GM18520 (cell line): ENCODE measurements at regions not wholly inside any gene's neighbourhood (a gene's known extent, or its start where the extent isn't known, plus 50 kb on each side); places are given as distances from the start of the nearest gene placed in this dataset.

Experiments
- ATAC-seq: cut with Tn5 transposase; IDR thresholded peaks from one replicate; pipeline ENCODE4 v1.9.1; 2021; ENCODE audit not compliant: unreplicated experiment

DNA sequence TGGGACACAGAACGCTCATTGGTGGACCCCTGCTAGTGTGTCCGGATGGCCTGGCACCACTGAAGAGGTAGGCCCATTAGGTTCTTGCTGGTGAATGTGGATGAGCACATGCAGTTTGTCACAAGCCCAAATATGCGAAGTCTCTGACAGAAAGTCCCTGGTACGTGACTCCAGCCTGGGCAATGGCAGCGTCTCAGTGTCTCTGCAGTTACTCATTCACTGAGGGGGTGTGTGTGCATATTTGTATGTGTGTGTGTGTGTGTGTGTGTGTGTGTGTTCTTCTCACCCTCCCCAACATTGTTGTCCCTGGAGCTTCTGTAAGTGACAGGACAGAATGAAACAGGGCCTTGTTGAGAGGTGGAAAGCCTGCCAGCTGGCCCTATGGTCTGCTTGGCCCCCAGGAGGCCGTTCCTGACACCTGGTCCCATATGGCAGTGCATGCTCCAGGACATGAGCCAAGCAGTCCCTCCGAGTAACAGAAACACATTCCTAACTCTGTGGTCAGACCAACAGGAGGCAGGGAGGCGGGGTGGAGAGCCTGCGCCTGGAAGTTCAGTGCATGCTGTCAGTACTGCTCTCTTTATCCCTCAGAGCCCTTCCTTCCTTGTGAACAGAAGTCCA is 169.9 kb downstream of the SLC28A3 start:
- ATAC-seq: no peak

DNA sequence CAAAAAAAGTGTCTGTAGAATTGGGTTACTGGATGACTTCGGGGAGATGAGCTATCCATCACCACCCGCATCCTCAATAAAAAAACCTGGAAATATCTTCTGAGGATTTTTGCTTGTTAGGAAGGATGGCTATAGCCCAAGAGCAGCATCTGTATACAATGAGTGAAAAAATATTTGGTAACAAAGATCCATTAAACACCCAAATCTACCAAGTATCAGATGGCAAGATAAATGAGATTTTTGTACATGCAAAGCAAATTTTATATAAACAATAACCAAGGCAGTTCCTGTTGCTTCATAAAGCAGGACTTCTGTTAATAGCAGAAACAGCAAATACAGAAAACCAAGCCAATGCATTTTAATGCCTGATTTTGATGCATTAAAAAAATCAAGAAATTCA is 166.6 kb downstream of the SLC28A3 start:
- ATAC-seq: no peak

DNA sequence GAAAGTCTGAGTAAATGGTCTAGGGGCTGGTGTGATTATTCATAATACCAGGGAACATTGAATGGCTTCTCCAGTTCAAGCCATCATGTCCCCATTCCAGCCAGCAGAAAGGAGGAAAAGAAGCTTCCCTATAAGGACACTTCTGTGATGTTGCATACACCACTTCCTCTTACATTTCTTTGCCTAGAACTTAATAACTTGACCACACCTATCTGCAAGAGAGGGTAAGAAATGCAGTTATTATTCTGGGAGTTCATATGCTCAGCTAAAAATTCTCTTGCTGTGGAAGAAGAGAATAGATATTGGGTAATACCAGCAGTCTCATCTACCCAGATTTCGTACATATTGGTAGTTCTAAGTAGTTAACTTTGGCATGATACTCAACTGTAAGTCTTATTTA is 166.1 kb downstream of the SLC28A3 start:
- no peak for ATAC-seq

DNA sequence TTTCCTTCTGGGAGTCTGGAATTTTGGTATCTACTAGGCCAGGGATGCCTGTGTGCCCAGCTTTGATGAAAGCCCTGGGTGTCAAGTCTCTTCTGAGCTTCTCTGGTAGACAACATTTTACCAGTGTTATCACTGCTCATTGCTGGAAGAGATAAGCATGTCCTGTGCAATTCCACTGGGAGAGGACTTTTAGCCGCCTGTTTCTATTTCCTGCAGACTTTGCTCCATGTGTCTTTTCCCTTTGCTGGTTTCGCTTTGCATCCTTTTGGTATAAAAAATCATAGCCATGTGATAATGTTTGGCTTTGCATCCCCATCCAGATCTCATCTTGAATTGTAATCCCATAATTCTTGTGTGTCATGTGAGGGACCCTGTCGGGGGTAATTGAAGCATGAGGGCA is 163.2 kb downstream of the SLC28A3 start:
- ATAC-seq: no peak

DNA sequence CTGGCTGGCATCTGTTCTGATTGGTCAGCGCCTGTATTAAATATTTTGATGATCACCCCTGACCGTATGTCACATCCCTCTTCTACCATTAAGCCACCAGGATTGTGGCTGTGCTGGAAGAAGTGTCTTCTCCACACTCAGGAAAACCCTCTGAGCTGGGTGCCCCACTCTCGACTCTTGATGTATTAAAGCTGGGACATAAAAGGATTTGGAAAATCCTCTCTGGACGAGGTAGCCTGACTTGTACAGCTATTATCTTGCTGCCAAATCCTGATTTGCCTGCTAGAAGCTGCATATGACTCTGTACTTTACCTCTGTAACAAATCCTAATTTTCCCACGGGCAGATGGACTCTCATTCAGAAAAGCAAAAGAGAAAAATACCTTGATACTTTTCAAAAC is 161.0 kb downstream of the SLC28A3 start:
- no peak for ATAC-seq

DNA sequence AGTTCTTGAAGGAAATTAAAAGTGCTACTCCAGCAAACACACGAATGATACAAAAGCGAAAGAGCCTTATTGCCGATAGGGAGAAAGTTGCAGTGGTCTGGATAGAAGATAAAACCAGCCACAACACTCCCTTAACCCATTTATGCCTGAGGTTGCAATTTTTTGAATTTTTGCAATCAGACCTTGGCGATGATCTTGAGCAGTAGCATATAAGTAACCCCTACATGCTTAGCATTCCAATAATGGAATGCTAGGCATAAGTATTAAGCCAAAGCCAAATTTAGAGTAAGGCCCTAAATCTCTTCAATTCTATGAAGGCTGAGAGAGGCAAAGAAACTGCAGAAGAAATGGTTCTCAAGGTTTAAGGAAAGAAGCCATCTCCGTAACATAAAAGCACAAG is 153.5 kb downstream of the SLC28A3 start:
- no peak for ATAC-seq

DNA sequence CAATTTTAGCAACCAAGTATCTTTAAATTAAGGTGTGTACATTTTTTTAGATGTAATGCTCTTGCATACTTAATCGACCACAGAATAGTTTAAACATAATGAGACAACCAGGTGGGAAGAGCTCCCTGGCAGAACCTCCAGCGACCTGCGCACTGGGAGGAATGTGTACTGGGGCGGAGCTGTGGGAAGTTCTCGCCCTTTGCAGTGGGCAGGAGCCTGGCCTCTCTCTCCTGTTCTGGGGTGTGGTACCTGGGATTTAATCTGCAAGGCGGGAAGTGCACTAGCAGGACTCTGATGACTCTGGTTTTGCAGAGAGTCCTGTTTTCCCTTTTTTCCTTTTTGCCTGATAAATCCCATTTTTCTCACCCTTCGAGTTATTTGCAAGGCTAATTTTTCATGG is 150.7 kb downstream of the SLC28A3 start:
- ATAC-seq: no peak

DNA sequence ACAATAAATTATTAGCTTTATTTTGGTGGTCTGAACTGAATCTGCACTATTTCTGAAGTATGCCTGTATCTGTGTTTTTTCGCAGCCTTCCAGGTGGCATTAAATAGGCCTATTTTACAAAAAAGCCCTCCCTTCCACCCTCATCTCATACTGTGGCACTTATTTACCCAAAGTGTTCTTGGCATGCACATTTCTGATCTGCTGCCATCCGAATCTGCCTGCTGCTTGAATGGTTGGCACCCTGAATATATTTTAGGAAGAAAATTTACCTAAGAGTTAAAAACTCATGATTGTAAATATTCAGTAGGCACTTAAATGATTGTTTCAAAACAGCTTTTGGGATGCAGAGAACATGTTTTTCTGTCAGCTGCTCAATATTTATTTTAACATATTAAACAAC is 150.1 kb downstream of the SLC28A3 start:
- no peak for ATAC-seq

DNA sequence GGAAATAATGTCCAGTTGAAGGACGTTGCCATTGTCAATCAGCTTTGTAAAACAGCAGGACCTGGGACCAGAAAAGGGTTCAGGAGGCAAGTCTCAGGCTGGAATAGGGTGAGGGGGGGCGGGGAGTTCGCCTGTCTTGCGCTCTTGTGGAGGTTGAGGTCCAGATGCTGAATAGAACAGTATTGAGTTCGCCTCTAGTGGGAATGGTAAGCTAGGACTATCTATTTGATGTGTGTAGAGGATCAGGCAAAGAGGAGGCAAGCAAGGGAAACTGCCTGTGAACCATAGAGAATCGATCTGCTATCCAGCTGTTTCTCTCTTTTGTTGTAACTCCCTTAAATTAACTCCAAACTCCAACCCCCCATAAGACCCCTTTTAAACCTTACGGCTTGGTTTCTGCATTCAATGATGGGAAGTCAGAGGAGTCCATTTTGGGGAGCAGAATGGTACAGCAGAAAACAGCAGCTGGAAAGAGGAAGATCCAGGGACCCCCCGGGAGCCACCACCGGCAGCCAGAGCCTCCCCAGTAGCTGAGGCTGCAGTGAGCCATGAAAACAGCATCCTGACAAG is 133.7 kb downstream of the SLC28A3 start:
- no peak for ATAC-seq

DNA sequence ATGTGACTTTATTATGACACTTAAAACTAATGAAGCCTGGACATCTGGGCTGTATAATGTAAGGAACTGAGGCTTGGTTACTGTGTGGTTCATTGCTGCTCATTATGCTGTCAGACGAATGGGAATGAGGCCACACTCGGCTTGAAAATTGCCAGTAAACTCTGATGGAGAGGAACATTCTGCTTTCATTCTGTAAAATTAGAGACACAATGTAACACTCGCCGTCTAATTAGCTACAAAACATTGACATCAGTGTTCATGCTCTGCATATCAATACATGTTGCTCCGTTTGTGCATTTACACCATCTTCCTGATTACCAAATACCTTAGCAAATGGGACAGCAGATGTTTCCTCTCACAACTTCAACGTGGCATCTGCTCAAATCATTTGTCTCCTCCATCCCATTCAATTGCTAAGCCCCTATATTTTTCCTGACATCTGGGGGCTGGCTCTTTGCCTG is 133.0 kb downstream of the SLC28A3 start:
- ATAC-seq: no peak

DNA sequence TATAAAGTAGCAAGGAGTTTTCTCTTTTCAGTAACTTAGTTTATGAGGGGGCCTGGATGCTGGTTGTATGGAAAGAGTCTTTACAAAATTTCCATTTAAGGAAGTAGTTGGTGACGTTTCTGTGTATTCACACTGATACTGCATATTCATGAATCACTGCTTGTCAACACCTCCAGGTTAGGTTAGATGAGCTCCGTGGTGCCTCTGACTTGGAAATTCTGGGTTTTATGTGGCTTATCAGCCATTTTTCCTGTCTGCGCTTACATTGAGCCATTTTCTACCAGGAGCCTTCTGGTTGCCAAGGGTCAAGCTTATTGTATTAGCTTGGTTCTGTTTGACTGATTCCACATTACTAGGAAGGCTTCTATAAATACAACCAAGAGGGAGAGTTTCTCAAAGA is 128.3 kb downstream of the SLC28A3 start:
- ATAC-seq: no peak

DNA sequence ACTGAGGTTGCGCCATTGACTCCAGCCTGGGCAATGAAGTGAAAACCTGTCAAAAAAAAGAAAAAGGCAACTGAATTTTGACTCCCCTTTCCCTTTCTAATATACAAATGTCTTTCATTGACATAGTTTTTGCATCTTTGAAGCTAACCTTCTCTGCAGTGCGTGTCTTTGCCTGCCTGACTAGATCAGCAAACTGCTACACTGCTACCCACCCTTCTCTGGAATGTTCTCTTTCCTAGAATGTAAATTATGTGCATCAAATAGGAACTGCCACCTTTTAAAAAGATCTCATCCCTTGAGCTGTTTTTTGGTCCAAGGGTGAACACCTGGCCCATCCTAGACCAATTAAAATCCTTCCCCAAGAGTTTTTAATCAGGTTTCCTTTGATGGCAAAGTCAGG is 127.6 kb downstream of the SLC28A3 start:
- no peak for ATAC-seq

DNA sequence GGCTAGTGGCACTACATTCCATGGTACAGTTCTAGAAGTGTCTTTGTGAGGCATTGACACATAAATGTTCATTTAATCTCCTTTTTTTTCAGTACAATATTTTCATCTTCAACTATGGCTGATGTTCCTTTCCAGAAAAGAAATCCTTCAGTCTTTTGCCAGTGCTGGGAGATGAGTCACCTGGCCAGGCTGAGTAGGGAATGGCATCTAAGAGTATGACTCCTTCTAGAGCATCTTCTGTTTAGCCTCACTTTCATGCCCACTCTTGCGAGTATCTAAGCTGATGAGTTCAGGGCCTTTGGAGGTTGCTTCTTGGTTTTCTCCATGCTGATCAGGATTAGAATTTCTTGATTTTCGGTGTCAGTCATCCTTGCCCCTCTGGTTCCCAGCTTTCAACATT is 124.4 kb downstream of the SLC28A3 start:
- no peak for ATAC-seq

DNA sequence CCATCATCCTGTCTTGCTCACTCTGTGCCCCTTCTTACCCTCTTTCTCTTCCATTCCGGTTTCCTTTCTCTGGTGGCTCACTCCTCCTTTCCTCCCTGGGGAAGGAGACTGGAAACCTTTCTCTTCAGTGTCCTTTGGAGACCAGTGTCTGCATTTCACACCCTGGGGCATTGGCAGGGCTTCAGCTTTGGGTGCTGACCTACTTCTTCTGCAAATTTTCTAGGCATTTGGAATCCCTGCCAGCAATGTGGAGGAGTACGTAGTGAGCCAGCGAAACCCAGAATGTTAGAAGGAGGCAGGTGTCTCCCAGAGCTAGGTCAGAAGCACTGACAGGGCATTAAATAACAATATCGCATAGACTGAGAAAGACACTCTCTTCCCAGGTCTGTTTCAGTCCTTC is 122.2 kb downstream of the SLC28A3 start:
- no peak for ATAC-seq

DNA sequence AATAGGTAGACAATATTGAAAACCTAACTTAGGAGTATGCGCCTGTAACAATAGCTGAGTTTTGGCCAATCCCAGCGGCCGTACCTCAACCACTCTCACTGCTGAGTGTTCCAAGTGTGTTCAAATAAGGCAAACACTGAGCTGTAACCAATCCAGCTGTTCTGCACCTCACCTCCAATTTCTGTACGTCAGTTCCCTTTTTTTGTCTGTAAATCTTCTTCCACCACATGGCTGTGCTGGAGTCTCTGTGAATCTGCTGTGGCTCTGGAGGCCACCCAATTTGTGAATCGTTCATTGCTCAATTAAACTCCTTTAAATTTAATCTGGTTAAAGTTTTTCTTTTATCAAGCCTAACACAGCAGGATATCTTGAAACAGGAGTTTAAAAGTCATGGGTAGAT is 116.3 kb downstream of the SLC28A3 start:
- ATAC-seq: no peak
